SK-N-SH (cell line): ENCODE measurements at regions not wholly inside any gene's neighbourhood (a gene's known extent, or its start where the extent isn't known, plus 50 kb on each side); places are given as distances from the start of the nearest gene placed in this dataset.

Experiments
- CTCF ChIA-PET: fragments of 300-600, 350-600 bp; formaldehyde crosslinking; extraction: SDS; loops from one replicate; lab custom pipeline; 2021; lab: Yijun Ruan, JAX
- POLR2A ChIA-PET: fragments of 350-600 bp; sonication (Branson Sonifier 250); formaldehyde crosslinking; extraction: SDS; loops from one replicate; lab custom pipeline; 2020; ENCODE audit warnings: antibody characterized with exemption, inconsistent platforms; lab: Yijun Ruan, JAX
- DNase-seq: peaks from one replicate; pipeline ENCODE4 v3.0.0; 2012
- H2AFZ ChIP-seq: fragments of 200-600 bp; sonication (generic); 2 replicates; pipeline ENCODE4 v1.8.1; 2016; ENCODE audit warnings: antibody characterized with exemption, mild to moderate bottlenecking, low read depth
- H3F3A ChIP-seq: fragments of 200-600 bp; sonication (generic); replicated peaks from 2 replicates; pipeline ENCODE3; 2016; ENCODE audit warnings: antibody characterized with exemption, mild to moderate bottlenecking; ENCODE audit not compliant: insufficient read depth
- H3K27ac ChIP-seq, 2 experiments: fragments of 200-500 bp in 1 of 2; fragments of 200-600 bp in 1 of 2; sonication (Bioruptor generic) in 1 of 2; sonication (generic), shearing (Covaris generic) in 1 of 2; 2 replicates each; pipeline versions ENCODE4 v1.5.1 to v1.6.1; 2014 to 2016; ENCODE audit warnings: low read depth in 2 of 2, inconsistent platforms in 1 of 2, low read length in 1 of 2, mild to moderate bottlenecking in 1 of 2, mixed read lengths in 1 of 2
- H3K27me3 ChIP-seq: fragments of 200-600 bp; sonication (generic), shearing (Covaris generic); 2 replicates; pipeline ENCODE4 v1.6.1; 2016; ENCODE audit warnings: mixed run types; ENCODE audit not compliant: insufficient read depth
- H3K36me3 ChIP-seq, 2 experiments: fragments of 200-500 bp in 1 of 2; fragments of 200-600 bp in 1 of 2; sonication (Bioruptor generic) in 1 of 2; sonication (generic) in 1 of 2; replicated peaks in 1 of 2; 2 replicates each; pipeline versions ENCODE3 to v1.5.1; 2014 to 2016; ENCODE audit warnings: low read length in 1 of 2, mild to moderate bottlenecking in 1 of 2; ENCODE audit not compliant: insufficient read depth in 2 of 2, control insufficient read depth in 1 of 2
- H3K4me1 ChIP-seq, 2 experiments: fragments of 200-500 bp in 1 of 2; fragments of 200-600 bp in 1 of 2; sonication (Bioruptor generic) in 1 of 2; sonication (generic), shearing (Covaris generic) in 1 of 2; 2 replicates each; pipeline versions ENCODE4 v1.5.1 to v1.6.1; 2014 to 2016; ENCODE audit warnings: low read depth in 1 of 2, low read length in 1 of 2, mixed run types in 1 of 2; ENCODE audit not compliant: insufficient read depth in 2 of 2, control insufficient read depth in 1 of 2
- H3K4me2 ChIP-seq: fragments of 200-600 bp; sonication (generic), shearing (Covaris generic); 2 replicates; pipeline ENCODE4 v1.6.1; 2017; ENCODE audit warnings: mixed run types
- H3K4me3 ChIP-seq, 2 experiments: fragments of 200-500 bp in 1 of 2; fragments of 200-600 bp in 1 of 2; sonication (Bioruptor generic) in 1 of 2; sonication (generic), shearing (Covaris generic) in 1 of 2; 2 replicates each; pipeline versions ENCODE4 v1.5.1 to v1.8.1; 2014 to 2016; ENCODE audit warnings: low read depth in 2 of 2, inconsistent platforms in 1 of 2, low read length in 1 of 2, mild to moderate bottlenecking in 1 of 2, mixed read lengths in 1 of 2, moderate library complexity in 1 of 2
- H3K79me2 ChIP-seq: fragments of 200-600 bp; sonication (generic); 2 replicates; pipeline ENCODE4 v1.8.1; 2017; ENCODE audit warnings: mild to moderate bottlenecking; ENCODE audit not compliant: insufficient read depth
- H3K9ac ChIP-seq: fragments of 200-600 bp; sonication (generic); 2 replicates; pipeline ENCODE4 v1.6.1; 2017; ENCODE audit warnings: mixed run types
- H3K9me2 ChIP-seq: fragments of 200-600 bp; sonication (generic); 2 replicates; pipeline ENCODE4 v1.6.1; 2017; ENCODE audit warnings: mixed run types
- H3K9me3 ChIP-seq: fragments of 200-600 bp; sonication (generic); 2 replicates; pipeline ENCODE4 v1.6.1; 2017; ENCODE audit warnings: mixed run types, mild to moderate bottlenecking, moderate library complexity
- H4K20me1 ChIP-seq: fragments of 200-600 bp; sonication (generic); 2 replicates; pipeline ENCODE4 v1.6.1; 2017; ENCODE audit warnings: mild to moderate bottlenecking, mixed run types; ENCODE audit not compliant: insufficient read depth
- ELF1 ChIP-seq: IDR thresholded peaks from 2 replicates; pipeline ENCODE4 v1.4.0; 2012
- EZH2phosphoT487 ChIP-seq: fragments of 200-600 bp; sonication (generic); IDR thresholded peaks from 2 replicates; pipeline ENCODE4 v1.6.1; 2017; ENCODE audit warnings: low read depth, mixed run types, mild to moderate bottlenecking, antibody characterized with exemption, moderate library complexity, borderline replicate concordance
- FOXM1 ChIP-seq: IDR thresholded peaks from 2 replicates; pipeline ENCODE4 v1.4.0; 2012; ENCODE audit warnings: low read depth, mild to moderate bottlenecking
- GABPA ChIP-seq: IDR thresholded peaks from 2 replicates; pipeline ENCODE4 v1.4.0; 2012; ENCODE audit warnings: low read depth, mild to moderate bottlenecking
- JUND ChIP-seq: IDR thresholded peaks from 2 replicates; pipeline ENCODE4 v1.4.0; 2012
- MXI1 ChIP-seq: IDR thresholded peaks from 2 replicates; pipeline ENCODE4 v1.6.1; 2012; ENCODE audit warnings: mild to moderate bottlenecking, low read depth, low read length, improper control_type of control experiment
- POLR2AphosphoS5 ChIP-seq: IDR thresholded peaks from 2 replicates; pipeline ENCODE4 v1.6.1; 2012; ENCODE audit warnings: low read depth, low read length
- RAD21 ChIP-seq: IDR thresholded peaks from 2 replicates; pipeline ENCODE4 v1.6.1; 2012; ENCODE audit warnings: mild to moderate bottlenecking, low read length
- RXRA ChIP-seq: IDR thresholded peaks from 2 replicates; pipeline ENCODE4 v1.4.0; 2012; ENCODE audit warnings: low read depth, mild to moderate bottlenecking, borderline replicate concordance
- SMC3 ChIP-seq: IDR thresholded peaks from 2 replicates; pipeline ENCODE4 v1.6.1; 2012; ENCODE audit warnings: low read depth, low read length, improper control_type of control experiment
- TAF1 ChIP-seq: IDR thresholded peaks from 2 replicates; pipeline ENCODE4 v1.6.1; 2012; ENCODE audit warnings: low read depth, mild to moderate bottlenecking, low read length, moderate library complexity, borderline replicate concordance
- TEAD4 ChIP-seq: IDR thresholded peaks from 2 replicates; pipeline ENCODE4 v1.4.0; 2012; ENCODE audit warnings: mild to moderate bottlenecking, borderline replicate concordance; ENCODE audit not compliant: insufficient read depth
- YY1 ChIP-seq: IDR thresholded peaks from 2 replicates; pipeline ENCODE4 v1.4.0; 2012; ENCODE audit warnings: low read depth, mild to moderate bottlenecking
- WGBS: methylation state at CpG from one replicate; pipeline ENCODE4 v1.1.6; 2017; ENCODE audit warnings: low lambda C conversion rate; 5-methylcytosine and 5-hydroxymethylcytosine counted together
- TF ChIP-seq, protein P1 (sequence below): IDR thresholded peaks from 2 replicates; pipeline ENCODE4 v1.4.0; 2012; ENCODE audit warnings: low read depth
- TF ChIP-seq, protein P2 (sequence below): fragments of 150-350 bp; IDR thresholded peaks from 2 replicates; pipeline ENCODE4 v1.6.1; 2017; ENCODE audit warnings: antibody characterized with exemption, low read length, low read depth, borderline replicate concordance
- TF ChIP-seq, protein P3 (sequence below): fragments of 200-600 bp; sonication (generic); IDR thresholded peaks from 2 replicates; pipeline ENCODE4 v1.6.1; 2017; ENCODE audit warnings: antibody characterized with exemption, mild to moderate bottlenecking, moderate library complexity
- TF ChIP-seq, protein P4 (sequence below): IDR thresholded peaks from 2 replicates; pipeline ENCODE4 v1.4.0; 2012; ENCODE audit warnings: low read depth, borderline replicate concordance
- TF ChIP-seq, protein P5 (sequence below): IDR thresholded peaks from 2 replicates; pipeline ENCODE4 v1.6.1; 2012; ENCODE audit warnings: mild to moderate bottlenecking, low read depth, low read length, moderate library complexity

DNA sequence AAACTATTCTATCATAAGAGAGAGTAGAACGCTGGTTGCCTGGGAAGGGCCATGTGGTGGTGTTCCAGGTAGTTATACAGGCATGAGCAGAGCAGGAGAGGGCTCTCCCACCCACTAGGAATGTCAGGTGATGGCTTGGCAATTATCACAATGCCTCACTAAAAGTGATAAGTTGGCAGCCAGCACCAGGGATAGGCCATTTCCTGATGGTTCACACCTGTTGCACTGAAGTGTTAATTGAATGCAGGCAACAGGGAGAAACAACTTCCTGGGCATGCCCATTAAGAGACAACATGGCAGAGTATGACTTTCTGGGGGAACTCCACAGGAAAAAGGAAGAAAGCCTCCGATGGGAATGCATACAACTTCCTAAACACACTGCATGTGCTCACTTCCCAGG is 593.2 kb downstream of the ELAVL2 start:
- Histone ChIP-seq H3K4me3 (no peak overlapping the region), H4K20me1 (no peaks in the 10 kb centered on the region), H3K27me3 (no peaks in the 10 kb centered on the region), H3K36me3 (no peaks in the 10 kb centered on the region), H3K79me2 (no peaks in the 10 kb centered on the region), H3K9me2 (no peaks in the 10 kb centered on the region), H3K9ac (no peak overlapping the region), H2AFZ (no peak overlapping the region), H3K4me1 (no peaks in the 10 kb centered on the region), H3K9me3 (no peaks in the 10 kb centered on the region; the same call in 1 of the 2 replicates), H3F3A (no peaks in the 10 kb centered on the region), H3K27ac (no peak overlapping the region), H3K4me2 (no peak overlapping the region)
- ChIA-PET POLR2A (no interaction called here), CTCF (no interaction called here)
- TF ChIP-seq RAD21: no peak
- TF ChIP-seq, protein P1, sequence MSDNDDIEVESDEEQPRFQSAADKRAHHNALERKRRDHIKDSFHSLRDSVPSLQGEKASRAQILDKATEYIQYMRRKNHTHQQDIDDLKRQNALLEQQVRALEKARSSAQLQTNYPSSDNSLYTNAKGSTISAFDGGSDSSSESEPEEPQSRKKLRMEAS: no peak
- TF ChIP-seq POLR2AphosphoS5: no peak
- TF ChIP-seq, protein P2, sequence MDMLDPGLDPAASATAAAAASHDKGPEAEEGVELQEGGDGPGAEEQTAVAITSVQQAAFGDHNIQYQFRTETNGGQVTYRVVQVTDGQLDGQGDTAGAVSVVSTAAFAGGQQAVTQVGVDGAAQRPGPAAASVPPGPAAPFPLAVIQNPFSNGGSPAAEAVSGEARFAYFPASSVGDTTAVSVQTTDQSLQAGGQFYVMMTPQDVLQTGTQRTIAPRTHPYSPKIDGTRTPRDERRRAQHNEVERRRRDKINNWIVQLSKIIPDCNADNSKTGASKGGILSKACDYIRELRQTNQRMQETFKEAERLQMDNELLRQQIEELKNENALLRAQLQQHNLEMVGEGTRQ: no peak
- no peak for TF ChIP-seq RXRA
- no peak for TF ChIP-seq SMC3
- no peak for TF ChIP-seq MXI1
- no peak for TF ChIP-seq FOXM1
- no peak for TF ChIP-seq TAF1
- TF ChIP-seq YY1: no peak
- no peak for TF ChIP-seq EZH2phosphoT487
- no peak for TF ChIP-seq JUND
- TF ChIP-seq, protein P3, sequence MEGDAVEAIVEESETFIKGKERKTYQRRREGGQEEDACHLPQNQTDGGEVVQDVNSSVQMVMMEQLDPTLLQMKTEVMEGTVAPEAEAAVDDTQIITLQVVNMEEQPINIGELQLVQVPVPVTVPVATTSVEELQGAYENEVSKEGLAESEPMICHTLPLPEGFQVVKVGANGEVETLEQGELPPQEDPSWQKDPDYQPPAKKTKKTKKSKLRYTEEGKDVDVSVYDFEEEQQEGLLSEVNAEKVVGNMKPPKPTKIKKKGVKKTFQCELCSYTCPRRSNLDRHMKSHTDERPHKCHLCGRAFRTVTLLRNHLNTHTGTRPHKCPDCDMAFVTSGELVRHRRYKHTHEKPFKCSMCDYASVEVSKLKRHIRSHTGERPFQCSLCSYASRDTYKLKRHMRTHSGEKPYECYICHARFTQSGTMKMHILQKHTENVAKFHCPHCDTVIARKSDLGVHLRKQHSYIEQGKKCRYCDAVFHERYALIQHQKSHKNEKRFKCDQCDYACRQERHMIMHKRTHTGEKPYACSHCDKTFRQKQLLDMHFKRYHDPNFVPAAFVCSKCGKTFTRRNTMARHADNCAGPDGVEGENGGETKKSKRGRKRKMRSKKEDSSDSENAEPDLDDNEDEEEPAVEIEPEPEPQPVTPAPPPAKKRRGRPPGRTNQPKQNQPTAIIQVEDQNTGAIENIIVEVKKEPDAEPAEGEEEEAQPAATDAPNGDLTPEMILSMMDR: no peak
- TF ChIP-seq, protein P4, sequence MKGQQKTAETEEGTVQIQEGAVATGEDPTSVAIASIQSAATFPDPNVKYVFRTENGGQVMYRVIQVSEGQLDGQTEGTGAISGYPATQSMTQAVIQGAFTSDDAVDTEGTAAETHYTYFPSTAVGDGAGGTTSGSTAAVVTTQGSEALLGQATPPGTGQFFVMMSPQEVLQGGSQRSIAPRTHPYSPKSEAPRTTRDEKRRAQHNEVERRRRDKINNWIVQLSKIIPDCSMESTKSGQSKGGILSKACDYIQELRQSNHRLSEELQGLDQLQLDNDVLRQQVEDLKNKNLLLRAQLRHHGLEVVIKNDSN: no peak
- no peak for TF ChIP-seq GABPA
- TF ChIP-seq ELF1: no peak
- TF ChIP-seq TEAD4: no peak
- TF ChIP-seq, protein P5, sequence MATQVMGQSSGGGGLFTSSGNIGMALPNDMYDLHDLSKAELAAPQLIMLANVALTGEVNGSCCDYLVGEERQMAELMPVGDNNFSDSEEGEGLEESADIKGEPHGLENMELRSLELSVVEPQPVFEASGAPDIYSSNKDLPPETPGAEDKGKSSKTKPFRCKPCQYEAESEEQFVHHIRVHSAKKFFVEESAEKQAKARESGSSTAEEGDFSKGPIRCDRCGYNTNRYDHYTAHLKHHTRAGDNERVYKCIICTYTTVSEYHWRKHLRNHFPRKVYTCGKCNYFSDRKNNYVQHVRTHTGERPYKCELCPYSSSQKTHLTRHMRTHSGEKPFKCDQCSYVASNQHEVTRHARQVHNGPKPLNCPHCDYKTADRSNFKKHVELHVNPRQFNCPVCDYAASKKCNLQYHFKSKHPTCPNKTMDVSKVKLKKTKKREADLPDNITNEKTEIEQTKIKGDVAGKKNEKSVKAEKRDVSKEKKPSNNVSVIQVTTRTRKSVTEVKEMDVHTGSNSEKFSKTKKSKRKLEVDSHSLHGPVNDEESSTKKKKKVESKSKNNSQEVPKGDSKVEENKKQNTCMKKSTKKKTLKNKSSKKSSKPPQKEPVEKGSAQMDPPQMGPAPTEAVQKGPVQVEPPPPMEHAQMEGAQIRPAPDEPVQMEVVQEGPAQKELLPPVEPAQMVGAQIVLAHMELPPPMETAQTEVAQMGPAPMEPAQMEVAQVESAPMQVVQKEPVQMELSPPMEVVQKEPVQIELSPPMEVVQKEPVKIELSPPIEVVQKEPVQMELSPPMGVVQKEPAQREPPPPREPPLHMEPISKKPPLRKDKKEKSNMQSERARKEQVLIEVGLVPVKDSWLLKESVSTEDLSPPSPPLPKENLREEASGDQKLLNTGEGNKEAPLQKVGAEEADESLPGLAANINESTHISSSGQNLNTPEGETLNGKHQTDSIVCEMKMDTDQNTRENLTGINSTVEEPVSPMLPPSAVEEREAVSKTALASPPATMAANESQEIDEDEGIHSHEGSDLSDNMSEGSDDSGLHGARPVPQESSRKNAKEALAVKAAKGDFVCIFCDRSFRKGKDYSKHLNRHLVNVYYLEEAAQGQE: no peak
- 6% methylated on average over 2 of the region's 2 CpGs for WGBS
- no peak for DNase-seq
